HG02870 (cell line): ENCODE measurements at regions not wholly inside any gene's neighbourhood (a gene's known extent, or its start where the extent isn't known, plus 50 kb on each side); places are given as distances from the start of the nearest gene placed in this dataset.
"Not testable (repeated sequence)": the region's sequence is repeated elsewhere in the genome, so short reads cannot be mapped to it uniquely, and the experiment has no call there.

Experiments
- ATAC-seq: cut with Tn5 transposase; IDR thresholded peaks from one replicate; pipeline ENCODE4 v1.9.1; 2021; ENCODE audit warnings: mild to moderate bottlenecking, moderate library complexity; ENCODE audit not compliant: unreplicated experiment

- ATAC-seq: no peak
These were observed 913.5 kb downstream of the TDRD15 start for GRCh38 chr2:22037274-22037673.

GRCh38 chr2:22043784-22044183, 920.0 kb downstream of the TDRD15 start:
- ATAC-seq: no peak

DNA sequence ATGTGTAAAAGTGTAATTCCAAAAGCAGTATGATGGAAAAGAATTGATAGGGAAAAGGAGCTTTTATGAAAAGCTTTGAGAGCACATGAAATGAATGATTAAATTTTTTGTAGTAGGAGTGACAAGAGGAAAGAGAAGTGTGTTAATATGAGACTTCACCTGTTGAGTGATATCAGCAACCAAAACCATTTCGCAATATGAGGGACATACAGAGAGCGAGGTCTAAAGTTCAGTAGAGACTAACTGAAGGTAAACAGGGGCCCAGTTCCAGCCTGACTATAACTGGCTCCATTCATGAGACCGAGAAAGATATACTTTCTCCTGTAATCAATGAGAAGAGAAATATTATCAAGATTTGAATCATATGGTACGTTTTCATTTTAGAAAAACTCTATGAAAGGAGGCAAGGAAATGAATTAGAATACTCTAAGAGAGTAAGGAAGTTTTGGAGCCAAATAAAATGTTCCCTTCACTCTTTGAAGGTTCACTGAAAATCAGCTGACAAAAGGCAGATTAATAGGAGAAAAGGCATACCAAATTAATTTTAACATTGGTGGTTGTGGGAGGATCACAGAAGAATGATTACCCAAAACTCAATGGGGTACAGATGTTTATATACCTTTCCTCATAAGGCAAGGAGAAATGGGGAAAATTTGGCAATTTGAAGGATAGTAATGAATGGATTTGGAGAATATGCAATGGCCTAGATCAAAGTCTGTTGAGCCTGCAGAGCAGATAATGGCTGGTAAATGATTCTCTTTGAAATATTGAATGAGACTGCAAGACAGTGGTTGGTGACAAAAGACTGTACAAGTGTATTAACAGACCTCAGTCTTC, 932.2 kb downstream of the TDRD15 start:
- no peak for ATAC-seq

- no peak for ATAC-seq
These were observed 932.9 kb downstream of the TDRD15 start for GRCh38 chr2:22056621-22057132.

GRCh38 chr2:22062679-22063078, 938.9 kb downstream of the TDRD15 start:
- no peak for ATAC-seq

DNA sequence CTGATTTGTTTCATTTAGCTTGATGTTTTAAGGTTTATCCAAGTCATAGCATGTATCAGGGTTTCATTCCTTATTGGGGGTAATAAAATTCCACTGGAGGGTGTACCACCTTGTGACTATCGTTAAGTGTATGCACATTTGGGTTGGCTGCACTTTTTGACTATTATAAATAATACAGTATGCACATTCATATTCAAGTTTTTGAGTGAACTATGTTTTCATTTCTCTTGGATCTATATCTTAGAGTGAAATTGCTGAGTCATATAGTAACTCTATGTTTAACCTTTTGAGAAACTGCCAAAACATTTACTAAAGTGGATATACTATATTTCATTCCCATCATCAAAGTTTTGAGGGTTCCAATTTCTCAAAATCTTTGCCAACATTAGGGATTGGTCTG, 952.7 kb downstream of the TDRD15 start:
- no peak for ATAC-seq

- no peak for ATAC-seq
These were observed 954.9 kb downstream of the TDRD15 start for GRCh38 chr2:22078701-22079100.

- no peak for ATAC-seq
These were observed 955.8 kb downstream of the TDRD15 start for GRCh38 chr2:22079583-22079982.

DNA sequence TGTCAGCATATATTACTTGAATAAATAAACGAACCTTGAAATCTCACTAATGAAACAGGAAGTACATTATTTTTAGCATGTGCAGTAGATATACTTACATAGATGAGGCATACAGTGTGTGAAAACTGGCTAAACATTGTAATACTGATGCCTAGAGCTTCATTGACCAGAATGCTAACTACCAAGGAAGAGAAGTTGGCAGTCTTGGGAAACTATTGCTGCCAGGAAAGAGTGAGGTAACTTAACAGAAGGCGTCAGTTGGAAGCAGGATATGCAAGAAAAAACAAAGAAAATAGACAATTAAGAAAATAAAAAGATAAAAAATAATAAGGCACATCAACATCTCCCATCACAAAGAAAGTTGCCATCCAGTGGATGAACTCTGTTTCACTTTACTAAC, 963.0 kb downstream of the TDRD15 start:
- no peak for ATAC-seq

DNA sequence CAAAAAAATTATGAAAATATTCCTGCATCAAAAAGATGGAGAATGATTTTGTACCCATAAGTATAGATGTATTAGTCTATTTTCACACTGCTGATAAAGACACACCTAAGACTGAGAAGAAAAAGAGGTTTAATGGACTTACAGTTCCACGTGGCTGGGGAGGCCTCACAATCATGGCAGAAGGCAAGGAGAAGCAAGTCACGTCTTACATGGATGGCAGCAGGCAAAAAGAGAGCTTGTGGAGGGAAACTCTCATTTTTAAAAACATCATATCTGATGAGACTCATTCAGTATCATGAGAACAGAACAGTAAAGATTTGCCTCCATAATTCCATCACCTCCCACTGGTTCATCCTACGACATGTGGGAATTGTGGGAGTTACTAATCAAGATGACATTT, 979.8 kb downstream of the TDRD15 start:
- ATAC-seq: not testable (repeated sequence)

GRCh38 chr2:22110244-22110651, 986.5 kb downstream of the TDRD15 start:
- ATAC-seq: no peak

- ATAC-seq: no peak
These were observed 1000.2 kb downstream of the TDRD15 start for GRCh38 chr2:22124003-22124402.

DNA sequence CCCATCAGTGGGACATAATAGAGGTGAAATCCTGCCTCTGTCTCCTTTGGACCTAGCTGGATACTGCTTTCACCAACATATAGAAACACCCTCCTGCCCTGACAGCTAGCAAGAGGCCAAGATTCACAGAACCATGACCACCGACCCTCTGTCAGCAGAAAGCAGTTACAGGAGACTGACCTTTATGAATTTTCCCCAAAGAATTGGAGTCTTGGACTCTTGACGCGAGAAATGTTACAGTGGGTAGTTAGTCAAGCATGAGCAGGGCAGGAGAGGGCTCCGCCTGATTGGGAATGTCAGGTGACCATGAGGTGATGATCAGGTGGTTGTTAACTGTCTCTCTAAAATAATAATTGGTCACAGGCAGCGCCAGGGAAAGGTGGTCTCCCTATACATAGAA, 1002.3 kb downstream of the TDRD15 start:
- no peak for ATAC-seq

- no peak for ATAC-seq
These were observed 1003.2 kb downstream of the TDRD15 start for GRCh38 chr2:22126978-22127377.

- no peak for ATAC-seq
These were observed 1010.7 kb downstream of the TDRD15 start for GRCh38 chr2:22134421-22134820.

GRCh38 chr2:22136446-22136845, 1012.7 kb downstream of the TDRD15 start:
- no peak for ATAC-seq

DNA sequence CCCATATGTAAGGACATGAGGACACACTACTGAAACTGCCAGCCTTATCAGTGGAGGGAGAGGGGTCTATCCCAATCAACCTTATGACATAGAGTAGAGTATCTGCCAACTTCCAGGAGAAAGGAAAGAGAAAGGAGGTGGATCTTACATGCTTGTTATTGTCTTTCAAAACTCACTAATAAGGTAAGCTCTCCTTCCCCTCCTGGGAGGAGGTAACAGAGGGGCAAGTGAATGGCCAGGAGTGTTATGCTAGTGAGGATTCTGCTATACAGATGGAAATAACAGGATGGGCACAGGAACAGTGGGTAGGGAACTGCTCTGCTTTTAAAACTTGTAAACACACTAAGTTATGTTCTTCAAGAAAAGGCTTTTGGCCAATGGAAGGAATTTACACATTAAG, 1020.1 kb downstream of the TDRD15 start:
- ATAC-seq: no peak

DNA sequence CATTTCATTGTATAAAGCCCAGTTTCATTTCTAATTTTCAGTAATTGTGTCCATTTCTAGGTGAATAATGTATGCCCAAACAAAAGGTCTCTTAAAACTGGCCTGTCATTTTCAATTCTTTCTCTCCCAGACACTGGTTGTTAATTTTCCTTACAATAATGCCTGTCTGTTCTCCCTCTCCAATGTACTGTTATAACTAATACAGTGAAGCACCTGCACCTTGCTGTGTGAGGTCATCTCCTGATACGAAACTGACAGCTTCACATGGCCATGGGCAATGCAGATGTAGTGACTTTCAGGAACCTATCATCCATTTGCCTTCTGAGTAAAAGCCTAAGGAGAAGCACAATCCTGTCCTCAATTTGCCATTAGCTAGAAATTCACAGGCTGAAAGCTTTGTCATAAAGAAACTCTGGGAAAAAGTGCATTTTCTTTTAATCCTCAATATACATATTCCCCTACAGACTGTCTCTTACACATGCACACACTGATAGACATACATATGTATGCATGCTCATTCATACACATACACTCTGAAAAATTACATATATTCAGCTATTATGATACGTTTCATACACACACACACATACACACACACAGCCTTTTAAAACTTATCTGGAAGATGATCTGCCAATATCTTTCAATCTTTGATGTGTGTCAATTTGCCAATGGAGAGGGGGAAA, 1030.3 kb downstream of the TDRD15 start:
- no peak for ATAC-seq

DNA sequence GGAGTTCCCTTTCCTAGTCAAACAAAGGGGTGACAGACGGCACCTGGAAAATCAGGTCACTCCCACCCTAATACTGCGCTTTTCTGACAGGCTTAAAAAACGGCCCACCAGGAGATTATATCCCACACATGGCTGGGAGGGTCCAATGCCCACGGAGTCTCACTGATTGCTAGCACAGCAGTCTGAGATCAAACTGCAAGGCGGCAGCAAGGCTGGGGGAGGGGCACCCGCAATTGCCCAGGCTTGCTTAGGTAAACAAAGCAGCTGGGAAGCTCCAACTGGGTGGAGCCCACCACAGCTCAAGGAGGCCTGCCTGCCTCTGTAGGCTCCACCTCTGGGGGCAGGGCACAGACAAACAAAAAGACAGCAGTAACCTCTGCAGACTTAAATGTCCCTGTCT, 1032.9 kb downstream of the TDRD15 start:
- ATAC-seq: not testable (repeated sequence)

- ATAC-seq: no peak
These were observed 1043.5 kb downstream of the TDRD15 start for GRCh38 chr2:22167256-22167655.

GRCh38 chr2:22175003-22175402, 1051.2 kb downstream of the TDRD15 start:
- no peak for ATAC-seq

- no peak for ATAC-seq
These were observed 1061.5 kb downstream of the TDRD15 start for GRCh38 chr2:22185251-22185650.
